SK-N-SH (cell line): ENCODE measurements at regions not wholly inside any gene's neighbourhood (a gene's known extent, or its start where the extent isn't known, plus 50 kb on each side); places are given as distances from the start of the nearest gene placed in this dataset.

Source experiments
- CTCF ChIA-PET: fragments of 300-600, 350-600 bp; formaldehyde crosslinking; extraction: SDS; loops from one replicate; lab custom pipeline; 2021; lab: Yijun Ruan, JAX
- POLR2A ChIA-PET: fragments of 350-600 bp; sonication (Branson Sonifier 250); formaldehyde crosslinking; extraction: SDS; loops from one replicate; lab custom pipeline; 2020; ENCODE audit warnings: antibody characterized with exemption, inconsistent platforms; lab: Yijun Ruan, JAX
- DNase-seq: peaks from one replicate; pipeline ENCODE4 v3.0.0; 2012
- H2AFZ ChIP-seq: fragments of 200-600 bp; sonication (generic); 2 replicates; pipeline ENCODE4 v1.8.1; 2016; ENCODE audit warnings: antibody characterized with exemption, mild to moderate bottlenecking, low read depth
- H3F3A ChIP-seq: fragments of 200-600 bp; sonication (generic); replicated peaks from 2 replicates; pipeline ENCODE3; 2016; ENCODE audit warnings: antibody characterized with exemption, mild to moderate bottlenecking; ENCODE audit not compliant: insufficient read depth
- H3K27ac ChIP-seq, 2 experiments: fragments of 200-500 bp in 1 of 2; fragments of 200-600 bp in 1 of 2; sonication (Bioruptor generic) in 1 of 2; sonication (generic), shearing (Covaris generic) in 1 of 2; 2 replicates each; pipeline versions ENCODE4 v1.5.1 to v1.6.1; 2014 to 2016; ENCODE audit warnings: low read depth in 2 of 2, inconsistent platforms in 1 of 2, low read length in 1 of 2, mild to moderate bottlenecking in 1 of 2, mixed read lengths in 1 of 2
- H3K27me3 ChIP-seq: fragments of 200-600 bp; sonication (generic), shearing (Covaris generic); 2 replicates; pipeline ENCODE4 v1.6.1; 2016; ENCODE audit warnings: mixed run types; ENCODE audit not compliant: insufficient read depth
- H3K36me3 ChIP-seq, 2 experiments: fragments of 200-500 bp in 1 of 2; fragments of 200-600 bp in 1 of 2; sonication (Bioruptor generic) in 1 of 2; sonication (generic) in 1 of 2; replicated peaks in 1 of 2; 2 replicates each; pipeline versions ENCODE3 to v1.5.1; 2014 to 2016; ENCODE audit warnings: low read length in 1 of 2, mild to moderate bottlenecking in 1 of 2; ENCODE audit not compliant: insufficient read depth in 2 of 2, control insufficient read depth in 1 of 2
- H3K4me1 ChIP-seq, 2 experiments: fragments of 200-500 bp in 1 of 2; fragments of 200-600 bp in 1 of 2; sonication (Bioruptor generic) in 1 of 2; sonication (generic), shearing (Covaris generic) in 1 of 2; 2 replicates each; pipeline versions ENCODE4 v1.5.1 to v1.6.1; 2014 to 2016; ENCODE audit warnings: low read depth in 1 of 2, low read length in 1 of 2, mixed run types in 1 of 2; ENCODE audit not compliant: insufficient read depth in 2 of 2, control insufficient read depth in 1 of 2
- H3K4me2 ChIP-seq: fragments of 200-600 bp; sonication (generic), shearing (Covaris generic); 2 replicates; pipeline ENCODE4 v1.6.1; 2017; ENCODE audit warnings: mixed run types
- H3K4me3 ChIP-seq, 2 experiments: fragments of 200-500 bp in 1 of 2; fragments of 200-600 bp in 1 of 2; sonication (Bioruptor generic) in 1 of 2; sonication (generic), shearing (Covaris generic) in 1 of 2; 2 replicates each; pipeline versions ENCODE4 v1.5.1 to v1.8.1; 2014 to 2016; ENCODE audit warnings: low read depth in 2 of 2, inconsistent platforms in 1 of 2, low read length in 1 of 2, mild to moderate bottlenecking in 1 of 2, mixed read lengths in 1 of 2, moderate library complexity in 1 of 2
- H3K79me2 ChIP-seq: fragments of 200-600 bp; sonication (generic); 2 replicates; pipeline ENCODE4 v1.8.1; 2017; ENCODE audit warnings: mild to moderate bottlenecking; ENCODE audit not compliant: insufficient read depth
- H3K9ac ChIP-seq: fragments of 200-600 bp; sonication (generic); 2 replicates; pipeline ENCODE4 v1.6.1; 2017; ENCODE audit warnings: mixed run types
- H3K9me2 ChIP-seq: fragments of 200-600 bp; sonication (generic); 2 replicates; pipeline ENCODE4 v1.6.1; 2017; ENCODE audit warnings: mixed run types
- H3K9me3 ChIP-seq: fragments of 200-600 bp; sonication (generic); 2 replicates; pipeline ENCODE4 v1.6.1; 2017; ENCODE audit warnings: mixed run types, mild to moderate bottlenecking, moderate library complexity
- H4K20me1 ChIP-seq: fragments of 200-600 bp; sonication (generic); 2 replicates; pipeline ENCODE4 v1.6.1; 2017; ENCODE audit warnings: mild to moderate bottlenecking, mixed run types; ENCODE audit not compliant: insufficient read depth
- ELF1 ChIP-seq: IDR thresholded peaks from 2 replicates; pipeline ENCODE4 v1.4.0; 2012
- FOXJ3 ChIP-seq: sonication (generic); formaldehyde crosslinking; IDR thresholded peaks from 2 replicates; pipeline ENCODE4 v1.5.1; 2020; ENCODE audit warnings: mild to moderate bottlenecking, missing genetic modification reagents
- GABPA ChIP-seq: IDR thresholded peaks from 2 replicates; pipeline ENCODE4 v1.4.0; 2012; ENCODE audit warnings: low read depth, mild to moderate bottlenecking
- MXI1 ChIP-seq: IDR thresholded peaks from 2 replicates; pipeline ENCODE4 v1.6.1; 2012; ENCODE audit warnings: mild to moderate bottlenecking, low read depth, low read length, improper control_type of control experiment
- RCOR1 ChIP-seq: fragments of 150-350 bp; IDR thresholded peaks from 2 replicates; pipeline ENCODE4 v1.6.1; 2017; ENCODE audit warnings: antibody characterized with exemption, low read length
- RFX5 ChIP-seq: IDR thresholded peaks from 2 replicates; pipeline ENCODE4 v1.6.1; 2012; ENCODE audit warnings: mild to moderate bottlenecking, improper control_type of control experiment, low read length
- SMC3 ChIP-seq: IDR thresholded peaks from 2 replicates; pipeline ENCODE4 v1.6.1; 2012; ENCODE audit warnings: low read depth, low read length, improper control_type of control experiment
- WGBS: methylation state at CpG from one replicate; pipeline ENCODE4 v1.1.6; 2017; ENCODE audit warnings: low lambda C conversion rate; 5-methylcytosine and 5-hydroxymethylcytosine counted together
- TF ChIP-seq, protein P1 (sequence below): fragments of 150-350 bp; IDR thresholded peaks from 2 replicates; pipeline ENCODE4 v1.6.1; 2017; ENCODE audit warnings: antibody characterized with exemption, low read length, low read depth, borderline replicate concordance
- TF ChIP-seq, protein P2 (sequence below): IDR thresholded peaks from 2 replicates; pipeline ENCODE4 v1.4.0; 2012; ENCODE audit warnings: low read depth, borderline replicate concordance
- TF ChIP-seq, protein P3 (sequence below): fragments of 200-600 bp; sonication (generic); IDR thresholded peaks from 2 replicates; pipeline ENCODE4 v1.6.1; 2017; ENCODE audit warnings: antibody characterized with exemption, mild to moderate bottlenecking, moderate library complexity
- TF ChIP-seq, protein P4 (sequence below): IDR thresholded peaks from 2 replicates; pipeline ENCODE4 v1.6.1; 2012; ENCODE audit warnings: mild to moderate bottlenecking, low read depth, low read length, moderate library complexity

DNA sequence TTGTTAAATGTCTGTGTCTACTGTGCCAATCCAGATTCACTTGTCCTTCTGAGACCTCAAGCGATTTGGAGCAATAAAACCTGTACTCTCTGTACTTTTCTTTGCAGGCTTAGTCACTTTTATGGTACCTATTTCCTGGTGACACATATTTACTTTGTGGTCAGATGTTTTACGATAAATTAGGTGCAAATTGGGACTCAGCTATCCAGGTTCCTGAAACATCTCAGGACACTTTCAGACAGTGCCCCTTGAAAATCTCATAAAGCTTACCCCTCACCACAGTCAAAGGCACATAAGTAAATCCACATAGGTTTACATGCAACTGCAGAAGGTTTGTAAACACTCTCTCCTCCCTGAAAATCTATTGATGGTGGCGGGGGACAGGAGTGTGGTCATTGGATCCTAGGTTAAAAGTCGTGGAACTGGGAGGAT, 438.8 kb downstream of the EFNB2 start (continued):
- TF ChIP-seq, protein P1, sequence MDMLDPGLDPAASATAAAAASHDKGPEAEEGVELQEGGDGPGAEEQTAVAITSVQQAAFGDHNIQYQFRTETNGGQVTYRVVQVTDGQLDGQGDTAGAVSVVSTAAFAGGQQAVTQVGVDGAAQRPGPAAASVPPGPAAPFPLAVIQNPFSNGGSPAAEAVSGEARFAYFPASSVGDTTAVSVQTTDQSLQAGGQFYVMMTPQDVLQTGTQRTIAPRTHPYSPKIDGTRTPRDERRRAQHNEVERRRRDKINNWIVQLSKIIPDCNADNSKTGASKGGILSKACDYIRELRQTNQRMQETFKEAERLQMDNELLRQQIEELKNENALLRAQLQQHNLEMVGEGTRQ = no peak

DNA sequence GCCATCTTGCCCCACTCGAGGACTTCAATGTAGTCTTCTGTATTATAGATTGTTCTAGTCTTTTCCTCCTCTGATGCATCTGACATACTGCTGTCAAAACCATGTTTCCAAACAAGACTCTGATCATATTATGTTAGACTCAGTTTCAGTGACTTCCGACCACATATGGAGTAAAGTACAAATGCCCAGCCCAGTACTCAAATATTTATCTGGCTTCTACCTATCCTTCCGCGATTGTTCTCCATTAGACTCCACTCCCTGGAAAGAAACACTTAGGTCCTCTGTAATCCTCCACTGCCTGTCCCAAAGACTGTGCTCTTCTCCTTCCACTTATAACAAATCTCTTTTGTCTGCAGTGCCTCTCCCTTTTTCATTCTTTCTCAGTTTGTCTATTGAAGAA, 439.5 kb downstream of the EFNB2 start:
- ChIA-PET POLR2A (no interaction called here), CTCF (interaction anchor here (0.7 to 0.8 kb wide), 2 partner anchors 73 to 197 kb away, joined by 3 read pairs; no protein-coding TSS in a partner anchor)
- H3K27me3 ChIP-seq = no peaks in the 10 kb centered on the region
- H3K4me1 ChIP-seq = peaks cover 0 to 2% of the 10 kb centered on the region in 2 experiments; a peak in 2 of 4 replicates
- no peaks in the 10 kb centered on the region for H3K9me2 ChIP-seq
- H2AFZ ChIP-seq = no peak overlapping the region
- H3F3A ChIP-seq = no peaks in the 10 kb centered on the region
- no peak overlapping the region for H3K4me3 ChIP-seq
- no peaks in the 10 kb centered on the region for H3K9me3 ChIP-seq
- DNase-seq = no peak
- no peaks in the 10 kb centered on the region for H4K20me1 ChIP-seq
- 95% methylated on average over 4 of the region's 4 CpGs for WGBS
- no peak overlapping the region for H3K4me2 ChIP-seq
- no peaks in the 10 kb centered on the region for H3K79me2 ChIP-seq
- H3K27ac ChIP-seq = no peak overlapping the region
- no peak overlapping the region for H3K9ac ChIP-seq
- H3K36me3 ChIP-seq = no peaks in the 10 kb centered on the region
- TF ChIP-seq FOXJ3 (no peak), MXI1 (no peak), SMC3 (no peak), ELF1 (no peak), RFX5 (no peak), GABPA (no peak), RCOR1 (no peak)
- TF ChIP-seq, protein P2, sequence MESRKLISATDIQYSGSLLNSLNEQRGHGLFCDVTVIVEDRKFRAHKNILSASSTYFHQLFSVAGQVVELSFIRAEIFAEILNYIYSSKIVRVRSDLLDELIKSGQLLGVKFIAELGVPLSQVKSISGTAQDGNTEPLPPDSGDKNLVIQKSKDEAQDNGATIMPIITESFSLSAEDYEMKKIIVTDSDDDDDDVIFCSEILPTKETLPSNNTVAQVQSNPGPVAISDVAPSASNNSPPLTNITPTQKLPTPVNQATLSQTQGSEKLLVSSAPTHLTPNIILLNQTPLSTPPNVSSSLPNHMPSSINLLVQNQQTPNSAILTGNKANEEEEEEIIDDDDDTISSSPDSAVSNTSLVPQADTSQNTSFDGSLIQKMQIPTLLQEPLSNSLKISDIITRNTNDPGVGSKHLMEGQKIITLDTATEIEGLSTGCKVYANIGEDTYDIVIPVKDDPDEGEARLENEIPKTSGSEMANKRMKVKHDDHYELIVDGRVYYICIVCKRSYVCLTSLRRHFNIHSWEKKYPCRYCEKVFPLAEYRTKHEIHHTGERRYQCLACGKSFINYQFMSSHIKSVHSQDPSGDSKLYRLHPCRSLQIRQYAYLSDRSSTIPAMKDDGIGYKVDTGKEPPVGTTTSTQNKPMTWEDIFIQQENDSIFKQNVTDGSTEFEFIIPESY = no peak
- TF ChIP-seq, protein P3, sequence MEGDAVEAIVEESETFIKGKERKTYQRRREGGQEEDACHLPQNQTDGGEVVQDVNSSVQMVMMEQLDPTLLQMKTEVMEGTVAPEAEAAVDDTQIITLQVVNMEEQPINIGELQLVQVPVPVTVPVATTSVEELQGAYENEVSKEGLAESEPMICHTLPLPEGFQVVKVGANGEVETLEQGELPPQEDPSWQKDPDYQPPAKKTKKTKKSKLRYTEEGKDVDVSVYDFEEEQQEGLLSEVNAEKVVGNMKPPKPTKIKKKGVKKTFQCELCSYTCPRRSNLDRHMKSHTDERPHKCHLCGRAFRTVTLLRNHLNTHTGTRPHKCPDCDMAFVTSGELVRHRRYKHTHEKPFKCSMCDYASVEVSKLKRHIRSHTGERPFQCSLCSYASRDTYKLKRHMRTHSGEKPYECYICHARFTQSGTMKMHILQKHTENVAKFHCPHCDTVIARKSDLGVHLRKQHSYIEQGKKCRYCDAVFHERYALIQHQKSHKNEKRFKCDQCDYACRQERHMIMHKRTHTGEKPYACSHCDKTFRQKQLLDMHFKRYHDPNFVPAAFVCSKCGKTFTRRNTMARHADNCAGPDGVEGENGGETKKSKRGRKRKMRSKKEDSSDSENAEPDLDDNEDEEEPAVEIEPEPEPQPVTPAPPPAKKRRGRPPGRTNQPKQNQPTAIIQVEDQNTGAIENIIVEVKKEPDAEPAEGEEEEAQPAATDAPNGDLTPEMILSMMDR = no peak
- TF ChIP-seq, protein P4, sequence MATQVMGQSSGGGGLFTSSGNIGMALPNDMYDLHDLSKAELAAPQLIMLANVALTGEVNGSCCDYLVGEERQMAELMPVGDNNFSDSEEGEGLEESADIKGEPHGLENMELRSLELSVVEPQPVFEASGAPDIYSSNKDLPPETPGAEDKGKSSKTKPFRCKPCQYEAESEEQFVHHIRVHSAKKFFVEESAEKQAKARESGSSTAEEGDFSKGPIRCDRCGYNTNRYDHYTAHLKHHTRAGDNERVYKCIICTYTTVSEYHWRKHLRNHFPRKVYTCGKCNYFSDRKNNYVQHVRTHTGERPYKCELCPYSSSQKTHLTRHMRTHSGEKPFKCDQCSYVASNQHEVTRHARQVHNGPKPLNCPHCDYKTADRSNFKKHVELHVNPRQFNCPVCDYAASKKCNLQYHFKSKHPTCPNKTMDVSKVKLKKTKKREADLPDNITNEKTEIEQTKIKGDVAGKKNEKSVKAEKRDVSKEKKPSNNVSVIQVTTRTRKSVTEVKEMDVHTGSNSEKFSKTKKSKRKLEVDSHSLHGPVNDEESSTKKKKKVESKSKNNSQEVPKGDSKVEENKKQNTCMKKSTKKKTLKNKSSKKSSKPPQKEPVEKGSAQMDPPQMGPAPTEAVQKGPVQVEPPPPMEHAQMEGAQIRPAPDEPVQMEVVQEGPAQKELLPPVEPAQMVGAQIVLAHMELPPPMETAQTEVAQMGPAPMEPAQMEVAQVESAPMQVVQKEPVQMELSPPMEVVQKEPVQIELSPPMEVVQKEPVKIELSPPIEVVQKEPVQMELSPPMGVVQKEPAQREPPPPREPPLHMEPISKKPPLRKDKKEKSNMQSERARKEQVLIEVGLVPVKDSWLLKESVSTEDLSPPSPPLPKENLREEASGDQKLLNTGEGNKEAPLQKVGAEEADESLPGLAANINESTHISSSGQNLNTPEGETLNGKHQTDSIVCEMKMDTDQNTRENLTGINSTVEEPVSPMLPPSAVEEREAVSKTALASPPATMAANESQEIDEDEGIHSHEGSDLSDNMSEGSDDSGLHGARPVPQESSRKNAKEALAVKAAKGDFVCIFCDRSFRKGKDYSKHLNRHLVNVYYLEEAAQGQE = no peak
- TF ChIP-seq, all 33 proteins: peak for 0
